Esophagus (tissue), 2 donors: ENCODE measurements at regions not wholly inside any gene's neighbourhood (a gene's known extent, or its start where the extent isn't known, plus 50 kb on each side); places are given as distances from the start of the nearest gene placed in this dataset.

Experiments used
- H3K27ac ChIP-seq, 2 donors: one replicate each; pipeline ENCODE4 v1.5.1; 2013; ENCODE audit warnings: low read depth in 2 of 2, mild to moderate bottlenecking in 2 of 2, inconsistent platforms in 1 of 2, low read length in 1 of 2, moderate library complexity in 1 of 2
- H3K27me3 ChIP-seq, 2 donors: one replicate each; pipeline ENCODE4 v1.6.1; 2013; ENCODE audit warnings: low read length in 2 of 2, control low read depth in 1 of 2, mild to moderate bottlenecking in 1 of 2; ENCODE audit not compliant: insufficient read depth in 2 of 2, control insufficient read depth in 1 of 2
- H3K36me3 ChIP-seq, 2 donors: one replicate each; pipeline ENCODE4 v1.6.1; 2013; ENCODE audit warnings: low read length in 1 of 2; ENCODE audit not compliant: control insufficient read depth in 2 of 2, insufficient read depth in 2 of 2
- H3K4me1 ChIP-seq, 2 donors: one replicate each; pipeline ENCODE4 v1.6.1; 2013; ENCODE audit warnings: low read length in 1 of 2; ENCODE audit not compliant: control insufficient read depth in 2 of 2, insufficient read depth in 2 of 2
- H3K4me3 ChIP-seq, 2 donors: one replicate each; pipeline ENCODE4 v1.5.1; 2013; ENCODE audit warnings: low read length in 2 of 2, mild to moderate bottlenecking in 2 of 2, low read depth in 1 of 2, moderate library complexity in 1 of 2
- H3K9me3 ChIP-seq, 2 donors: one replicate each; pipeline ENCODE4 v1.6.1; 2013; ENCODE audit warnings: mild to moderate bottlenecking in 2 of 2, low read depth in 1 of 2, low read length in 1 of 2, moderate library complexity in 1 of 2; ENCODE audit not compliant: control insufficient read depth in 2 of 2, insufficient read depth in 1 of 2
- WGBS, 2 donors: extraction: QIAGEN DNeasy Blood & Tissue Kit; methylation state at CpG; one replicate each; pipeline ENCODE4 v1.1.7; 2013; 5-methylcytosine and 5-hydroxymethylcytosine counted together
- donor health status: healthy with polysubstance abuse.
- donor health status: Bipolar disorder and iron deficiency.

DNA sequence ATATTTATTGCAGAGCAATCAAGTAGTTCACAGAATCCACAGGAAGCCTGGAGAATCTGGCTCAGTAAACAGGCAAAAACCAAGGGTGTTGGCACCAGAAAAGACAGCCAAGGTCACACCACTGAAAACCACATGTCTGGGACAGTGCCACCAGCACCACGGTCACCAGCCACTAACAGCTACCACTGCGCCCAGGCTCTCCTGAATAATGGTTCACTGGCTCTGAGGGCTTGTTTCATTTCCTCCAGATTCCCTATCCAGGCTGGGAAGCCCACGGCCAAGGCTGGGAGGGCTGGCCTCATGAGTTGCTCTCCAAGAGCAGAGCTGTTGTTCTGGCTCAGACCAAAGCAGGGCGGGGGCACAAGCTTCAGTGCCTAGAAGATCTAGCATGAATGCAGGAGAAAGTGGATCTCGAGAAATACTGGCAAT is 54.5 kb upstream of the PTGFRN start:
- H3K4me3 ChIP-seq, result no peak overlapping the region
- H3K27ac ChIP-seq, result peak overlapping the region; percentile 19 to 49
- peaks cover 0 to 8% of the 10 kb centered on the region in 2 donors for H3K4me1 ChIP-seq
- no peaks in the 10 kb centered on the region for H3K36me3 ChIP-seq
- 27 to 36% methylated on average over 5 of the region's 5 CpGs for WGBS, 2 donors
- no peaks in the 10 kb centered on the region for H3K27me3 ChIP-seq
- H3K9me3 ChIP-seq, result no peaks in the 10 kb centered on the region

DNA sequence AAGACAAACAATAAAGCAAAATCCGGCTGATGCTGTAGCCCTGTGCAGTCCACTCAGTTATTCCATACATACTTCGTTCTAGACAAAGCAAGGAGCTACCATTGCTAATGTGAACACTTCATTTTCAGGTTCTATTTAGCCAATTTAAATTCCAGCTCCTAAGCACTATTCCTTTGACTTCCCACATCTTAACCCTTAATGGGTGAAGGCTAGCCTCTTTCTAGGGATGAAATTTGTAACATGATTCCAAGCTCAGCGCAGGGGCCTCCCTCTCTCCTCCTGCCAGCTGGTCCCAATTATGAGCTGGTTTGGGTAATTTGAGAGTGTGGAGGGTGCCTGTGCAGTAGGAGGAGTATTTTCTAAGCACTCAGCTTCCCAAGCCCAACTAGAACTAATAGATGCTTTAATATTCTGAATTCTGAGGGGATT is 53.9 kb upstream of the PTGFRN start:
- no peak overlapping the region for H3K4me3 ChIP-seq
- peaks cover 0 to 8% of the 10 kb centered on the region in 2 donors for H3K4me1 ChIP-seq
- no peaks in the 10 kb centered on the region for H3K27me3 ChIP-seq
- 72 to 79% methylated on average over 3 of the region's 3 CpGs for WGBS, 2 donors
- no peak overlapping the region for H3K27ac ChIP-seq
- no peaks in the 10 kb centered on the region for H3K36me3 ChIP-seq
- H3K9me3 ChIP-seq, result no peaks in the 10 kb centered on the region

DNA sequence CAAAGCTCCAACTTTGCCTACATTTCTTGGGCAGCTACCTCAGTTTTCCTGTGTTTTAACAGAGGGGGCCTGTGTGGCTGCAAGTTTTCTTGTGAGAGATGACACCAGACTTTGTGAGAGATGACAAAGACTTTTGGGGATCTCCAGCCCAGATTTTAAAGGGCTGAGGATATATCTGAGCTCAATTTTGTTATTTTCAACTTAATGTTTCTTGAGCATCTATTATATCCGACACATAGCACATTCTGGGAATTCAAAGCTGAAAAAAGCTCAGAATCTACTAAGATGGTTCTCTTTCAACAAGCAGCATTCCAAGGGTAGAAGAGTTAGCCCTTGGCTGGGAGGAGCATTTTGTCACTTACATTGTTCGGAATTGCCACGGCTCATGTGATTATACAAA is 53.4 kb upstream of the PTGFRN start:
- H3K9me3 ChIP-seq, result no peaks in the 10 kb centered on the region
- WGBS, 2 donors, result 93 to 94% methylated on average over 3 of the region's 3 CpGs
- H3K27ac ChIP-seq, result no peak overlapping the region
- no peaks in the 10 kb centered on the region for H3K27me3 ChIP-seq
- no peaks in the 10 kb centered on the region for H3K36me3 ChIP-seq
- H3K4me1 ChIP-seq, result peaks cover 0 to 8% of the 10 kb centered on the region in 2 donors
- H3K4me3 ChIP-seq, result no peak overlapping the region

DNA sequence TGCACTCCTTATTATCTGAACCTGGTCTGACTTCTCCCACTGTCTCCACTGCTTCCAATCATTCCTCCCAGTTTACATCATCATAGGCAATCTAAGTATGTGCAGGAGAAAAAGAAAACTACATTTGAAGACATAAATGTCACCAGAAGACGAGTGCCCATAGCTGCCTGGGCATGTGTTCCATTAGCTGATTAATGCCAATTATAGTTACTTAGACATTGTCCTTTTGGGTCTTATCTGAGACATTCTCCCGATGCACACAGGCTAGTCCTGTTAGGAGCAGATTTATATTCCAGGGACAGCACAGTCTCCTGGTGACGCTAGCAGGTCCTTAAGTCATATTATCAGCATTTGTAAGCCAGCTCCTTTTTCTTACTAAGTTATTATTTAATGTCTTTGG is 52.6 kb upstream of the PTGFRN start:
- no peaks in the 10 kb centered on the region for H3K36me3 ChIP-seq
- H3K4me3 ChIP-seq, result no peak overlapping the region
- WGBS, 2 donors, result 89 to 90% methylated on average over 3 of the region's 3 CpGs
- peaks cover 0 to 8% of the 10 kb centered on the region in 2 donors for H3K4me1 ChIP-seq
- no peak overlapping the region for H3K27ac ChIP-seq
- no peaks in the 10 kb centered on the region for H3K9me3 ChIP-seq
- H3K27me3 ChIP-seq, result no peaks in the 10 kb centered on the region
